HL-60 (cell line): ENCODE measurements at regions not wholly inside any gene's neighbourhood (a gene's known extent, or its start where the extent isn't known, plus 50 kb on each side); places are given as distances from the start of the nearest gene placed in this dataset.

ENCODE experiments used
- DNase-seq, 2 experiments: peaks; one replicate each; pipeline ENCODE4 v3.0.0-alpha.2; 2010 to 2020; ENCODE audit warnings: low read depth in 1 of 2, low spot score in 1 of 2
- H3K27ac ChIP-seq: fragments of 250-450 bp; sonication (Bioruptor Pico); replicated peaks from 2 replicates; pipeline ENCODE4 v1.5.1; 2020; ENCODE audit warnings: mild to moderate bottlenecking, moderate library complexity
- H3K27me3 ChIP-seq: fragments of 250-450 bp; sonication (Bioruptor Pico); 2 replicates; pipeline ENCODE4 v1.5.1; 2021; ENCODE audit warnings: mild to moderate bottlenecking, moderate library complexity; ENCODE audit not compliant: insufficient read depth, poor library complexity, severe bottlenecking
- H3K4me3 ChIP-seq: replicated peaks from 2 replicates; pipeline ENCODE4 v1.5.1; 2011; ENCODE audit warnings: mild to moderate bottlenecking, control low read depth, low read length; ENCODE audit not compliant: insufficient read depth
- GABPA ChIP-seq: IDR thresholded peaks from 2 replicates; pipeline ENCODE4 v1.6.1; 2012; ENCODE audit warnings: low read depth
- POLR2AphosphoS5 ChIP-seq: IDR thresholded peaks from 2 replicates; pipeline ENCODE4 v1.6.1; 2012; ENCODE audit warnings: low read depth
- SPI1 ChIP-seq: IDR thresholded peaks from 2 replicates; pipeline ENCODE4 v1.6.1; 2012; ENCODE audit warnings: low read depth, mild to moderate bottlenecking, borderline replicate concordance
- TF ChIP-seq, protein P1 (sequence below): IDR thresholded peaks from 2 replicates; pipeline ENCODE4 v1.6.1; 2012; ENCODE audit warnings: low read depth; ENCODE audit not compliant: insufficient replicate concordance
- TF ChIP-seq, protein P2 (sequence below): IDR thresholded peaks from one replicate; pipeline ENCODE4 v1.5.1; 2011; ENCODE audit warnings: low read length, control low read depth, inconsistent platforms; ENCODE audit not compliant: insufficient read depth

DNA sequence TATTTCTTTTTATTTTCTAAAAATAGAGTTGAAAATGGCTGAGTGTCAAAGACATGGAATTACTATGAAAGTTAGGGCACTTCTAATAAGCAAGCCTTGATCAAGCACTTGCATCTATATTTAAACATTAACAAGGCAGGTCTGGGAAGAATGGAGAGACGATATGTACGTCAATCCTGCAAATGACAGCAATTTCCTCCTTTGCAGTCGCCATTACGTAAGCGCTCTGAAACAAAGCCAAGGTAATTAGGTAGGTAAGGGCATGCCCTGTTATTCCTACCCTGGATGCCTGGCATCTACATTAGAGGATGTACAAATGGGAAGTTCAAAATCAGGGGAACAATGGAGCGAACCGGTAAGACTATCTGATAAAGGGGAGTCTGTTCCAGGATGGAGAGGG, 664.0 kb upstream of the ARGLU1 start:
- TF ChIP-seq, protein P1, sequence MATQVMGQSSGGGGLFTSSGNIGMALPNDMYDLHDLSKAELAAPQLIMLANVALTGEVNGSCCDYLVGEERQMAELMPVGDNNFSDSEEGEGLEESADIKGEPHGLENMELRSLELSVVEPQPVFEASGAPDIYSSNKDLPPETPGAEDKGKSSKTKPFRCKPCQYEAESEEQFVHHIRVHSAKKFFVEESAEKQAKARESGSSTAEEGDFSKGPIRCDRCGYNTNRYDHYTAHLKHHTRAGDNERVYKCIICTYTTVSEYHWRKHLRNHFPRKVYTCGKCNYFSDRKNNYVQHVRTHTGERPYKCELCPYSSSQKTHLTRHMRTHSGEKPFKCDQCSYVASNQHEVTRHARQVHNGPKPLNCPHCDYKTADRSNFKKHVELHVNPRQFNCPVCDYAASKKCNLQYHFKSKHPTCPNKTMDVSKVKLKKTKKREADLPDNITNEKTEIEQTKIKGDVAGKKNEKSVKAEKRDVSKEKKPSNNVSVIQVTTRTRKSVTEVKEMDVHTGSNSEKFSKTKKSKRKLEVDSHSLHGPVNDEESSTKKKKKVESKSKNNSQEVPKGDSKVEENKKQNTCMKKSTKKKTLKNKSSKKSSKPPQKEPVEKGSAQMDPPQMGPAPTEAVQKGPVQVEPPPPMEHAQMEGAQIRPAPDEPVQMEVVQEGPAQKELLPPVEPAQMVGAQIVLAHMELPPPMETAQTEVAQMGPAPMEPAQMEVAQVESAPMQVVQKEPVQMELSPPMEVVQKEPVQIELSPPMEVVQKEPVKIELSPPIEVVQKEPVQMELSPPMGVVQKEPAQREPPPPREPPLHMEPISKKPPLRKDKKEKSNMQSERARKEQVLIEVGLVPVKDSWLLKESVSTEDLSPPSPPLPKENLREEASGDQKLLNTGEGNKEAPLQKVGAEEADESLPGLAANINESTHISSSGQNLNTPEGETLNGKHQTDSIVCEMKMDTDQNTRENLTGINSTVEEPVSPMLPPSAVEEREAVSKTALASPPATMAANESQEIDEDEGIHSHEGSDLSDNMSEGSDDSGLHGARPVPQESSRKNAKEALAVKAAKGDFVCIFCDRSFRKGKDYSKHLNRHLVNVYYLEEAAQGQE = no peak
- no peak for TF ChIP-seq SPI1
- no peak overlapping the region for H3K27ac ChIP-seq
- DNase-seq = no peak

DNA sequence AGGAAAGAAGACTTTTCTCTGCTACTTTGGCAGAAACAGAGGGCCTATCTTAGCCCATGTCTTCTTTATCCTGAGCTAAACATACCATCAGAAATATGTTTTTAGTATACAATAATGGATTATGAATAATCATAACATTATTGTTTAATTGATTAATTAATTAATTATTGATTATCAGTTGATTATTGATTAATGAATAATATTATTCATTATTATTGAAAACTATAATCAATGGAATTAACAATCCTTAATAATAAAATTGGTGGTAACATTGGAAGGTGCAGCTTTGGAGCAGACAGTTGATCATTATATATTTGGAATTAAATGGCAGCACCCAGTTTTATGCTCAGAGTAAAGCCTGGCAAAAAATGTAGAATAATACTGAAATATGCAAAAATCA, 655.9 kb upstream of the ARGLU1 start:
- DNase-seq = no peak
- Histone ChIP-seq H3K27me3 (no peaks in the 10 kb centered on the region), H3K27ac (no peak overlapping the region), H3K4me3 (no peak overlapping the region)
- TF ChIP-seq, protein P1 = no peak
- TF ChIP-seq SPI1 = no peak
- TF ChIP-seq, protein P2, sequence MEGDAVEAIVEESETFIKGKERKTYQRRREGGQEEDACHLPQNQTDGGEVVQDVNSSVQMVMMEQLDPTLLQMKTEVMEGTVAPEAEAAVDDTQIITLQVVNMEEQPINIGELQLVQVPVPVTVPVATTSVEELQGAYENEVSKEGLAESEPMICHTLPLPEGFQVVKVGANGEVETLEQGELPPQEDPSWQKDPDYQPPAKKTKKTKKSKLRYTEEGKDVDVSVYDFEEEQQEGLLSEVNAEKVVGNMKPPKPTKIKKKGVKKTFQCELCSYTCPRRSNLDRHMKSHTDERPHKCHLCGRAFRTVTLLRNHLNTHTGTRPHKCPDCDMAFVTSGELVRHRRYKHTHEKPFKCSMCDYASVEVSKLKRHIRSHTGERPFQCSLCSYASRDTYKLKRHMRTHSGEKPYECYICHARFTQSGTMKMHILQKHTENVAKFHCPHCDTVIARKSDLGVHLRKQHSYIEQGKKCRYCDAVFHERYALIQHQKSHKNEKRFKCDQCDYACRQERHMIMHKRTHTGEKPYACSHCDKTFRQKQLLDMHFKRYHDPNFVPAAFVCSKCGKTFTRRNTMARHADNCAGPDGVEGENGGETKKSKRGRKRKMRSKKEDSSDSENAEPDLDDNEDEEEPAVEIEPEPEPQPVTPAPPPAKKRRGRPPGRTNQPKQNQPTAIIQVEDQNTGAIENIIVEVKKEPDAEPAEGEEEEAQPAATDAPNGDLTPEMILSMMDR = no peak

More for the DNA sequence above, 664.0 kb upstream of the ARGLU1 start:
- no peak overlapping the region for H3K4me3 ChIP-seq
- no peaks in the 10 kb centered on the region for H3K27me3 ChIP-seq

DNA sequence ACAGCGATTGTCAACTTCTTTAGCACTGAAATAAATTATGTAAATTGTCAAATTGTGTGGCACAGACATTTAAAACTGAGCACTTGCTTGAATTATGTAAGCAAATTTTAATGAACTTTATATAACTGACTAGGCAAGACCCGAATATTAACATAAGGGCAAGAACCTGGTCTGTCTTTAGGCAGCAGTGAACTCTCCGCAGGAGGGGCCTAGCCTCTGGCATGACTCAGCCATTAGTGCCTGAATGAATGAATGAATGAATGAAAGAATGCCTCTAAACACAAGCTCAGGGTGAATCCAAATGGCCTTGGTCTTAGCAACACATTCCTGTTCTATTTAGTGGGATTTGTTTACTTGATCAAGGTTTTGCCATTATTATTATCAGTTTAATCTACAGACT, 654.7 kb upstream of the ARGLU1 start:
- Histone ChIP-seq H3K4me3 (no peak overlapping the region), H3K27me3 (no peaks in the 10 kb centered on the region), H3K27ac (no peak overlapping the region)
- no peak for DNase-seq
- TF ChIP-seq, protein P2 = no peak
- no peak for TF ChIP-seq GABPA
- TF ChIP-seq SPI1 = no peak
- no peak for TF ChIP-seq POLR2AphosphoS5
- TF ChIP-seq, protein P1 = no peak

DNA sequence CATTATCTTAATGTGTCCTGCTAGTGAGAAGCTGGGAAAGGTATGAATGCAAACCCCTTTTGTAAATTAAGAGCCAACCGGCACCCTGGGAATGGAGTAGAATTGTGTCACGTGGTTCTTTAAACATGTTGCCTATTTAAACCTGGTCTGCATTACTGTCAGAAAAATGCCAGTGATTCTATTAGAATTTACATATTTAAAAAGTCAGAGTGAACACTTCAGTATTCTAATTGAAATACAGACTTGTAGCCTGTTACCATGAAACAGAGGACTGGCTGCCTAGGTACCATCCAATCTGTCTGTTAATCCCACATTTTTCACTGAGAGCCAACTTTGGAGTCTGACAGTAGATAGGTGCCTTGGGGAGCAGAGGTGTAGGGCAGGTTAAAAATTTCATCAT, 652.3 kb upstream of the ARGLU1 start:
- H3K27ac ChIP-seq = no peak overlapping the region
- TF ChIP-seq GABPA (no peak), SPI1 (no peak), POLR2AphosphoS5 (no peak)
- TF ChIP-seq, protein P1 = no peak
- TF ChIP-seq, protein P2 = no peak
- no peak overlapping the region for H3K4me3 ChIP-seq
- no peaks in the 10 kb centered on the region for H3K27me3 ChIP-seq
- no peak for DNase-seq
